Body of pancreas (tissue), 4 donors: ENCODE measurements at regions not wholly inside any gene's neighbourhood (a gene's known extent, or its start where the extent isn't known, plus 50 kb on each side); places are given as distances from the start of the nearest gene placed in this dataset.

ENCODE experiments used
- CTCF ChIP-seq, 7 experiments: fragments of 450-650 bp in 4 of 7; fragments of 200-600 bp in 3 of 7; sonication (generic) in 3 of 7; IDR thresholded peaks; one replicate each; pipeline ENCODE4 v1.5.1; 2016 to 2019; ENCODE audit warnings: antibody characterized with exemption in 7 of 7
- POLR2A ChIP-seq, 3 donors: fragments of 450-650 bp; IDR thresholded peaks; one replicate each; pipeline ENCODE4 v1.6.1; 2016; ENCODE audit warnings: antibody characterized with exemption in 3 of 3, mild to moderate bottlenecking in 2 of 3

- TF ChIP-seq CTCF (IDR thresholded peaks at IDR 0.05) (no peak), POLR2A (IDR thresholded peaks at IDR 0.05) (no peak)
Measured at GRCh38 chr11:97717922-97718321, 1302.8 kb upstream of the CNTN5 start.
